Stromal cell of bone marrow (primary cell): ENCODE measurements at regions not wholly inside any gene's neighbourhood (a gene's known extent, or its start where the extent isn't known, plus 50 kb on each side); places are given as distances from the start of the nearest gene placed in this dataset.
"Not testable (repeated sequence)": the region's sequence is repeated elsewhere in the genome, so short reads cannot be mapped to it uniquely, and the experiment has no call there.

ENCODE experiments used
- DNase-seq: peaks from one replicate; pipeline ENCODE4 v3.0.0-alpha.2; 2012; ENCODE audit warnings: low read depth

DNA sequence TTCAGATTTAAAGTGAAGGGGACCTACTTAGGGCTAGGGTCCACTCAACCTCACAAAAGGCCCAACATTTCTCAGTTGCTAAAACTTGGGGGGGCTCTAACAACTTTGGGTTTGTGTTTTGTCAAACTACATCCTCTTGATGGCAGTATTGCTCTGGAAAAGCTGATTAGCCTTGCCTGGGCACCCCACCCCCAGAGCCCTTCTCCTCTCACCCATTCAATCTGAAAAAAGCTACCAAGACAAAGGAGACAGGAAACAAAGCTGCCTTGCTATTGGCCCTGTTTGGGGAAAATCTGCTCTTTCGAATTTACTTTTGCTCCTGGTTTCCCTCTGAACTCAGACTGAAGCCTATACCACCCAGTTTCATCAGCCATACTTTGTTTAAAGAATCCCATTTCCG is 195.2 kb upstream of the STK26 start:
- no peak for DNase-seq

DNA sequence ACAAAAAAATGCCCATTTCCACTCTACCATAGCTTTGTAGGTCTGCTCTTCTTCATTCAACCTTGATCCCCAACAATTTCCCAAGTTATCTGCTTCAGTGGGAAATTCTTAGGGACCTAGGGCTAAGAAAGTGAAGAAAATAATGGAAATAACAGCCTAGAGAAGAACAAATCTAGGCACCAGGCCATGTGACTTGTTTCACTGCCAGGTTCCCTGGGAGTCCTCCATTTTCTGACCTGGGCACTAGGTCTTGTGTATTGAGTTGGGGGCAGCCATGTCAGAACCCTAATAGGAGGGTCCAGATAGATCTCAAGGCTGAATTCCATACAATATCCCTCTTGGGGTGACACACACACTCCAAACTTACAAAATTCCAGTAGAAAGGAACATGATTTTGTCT is 194.6 kb upstream of the STK26 start:
- DNase-seq: no peak

DNA sequence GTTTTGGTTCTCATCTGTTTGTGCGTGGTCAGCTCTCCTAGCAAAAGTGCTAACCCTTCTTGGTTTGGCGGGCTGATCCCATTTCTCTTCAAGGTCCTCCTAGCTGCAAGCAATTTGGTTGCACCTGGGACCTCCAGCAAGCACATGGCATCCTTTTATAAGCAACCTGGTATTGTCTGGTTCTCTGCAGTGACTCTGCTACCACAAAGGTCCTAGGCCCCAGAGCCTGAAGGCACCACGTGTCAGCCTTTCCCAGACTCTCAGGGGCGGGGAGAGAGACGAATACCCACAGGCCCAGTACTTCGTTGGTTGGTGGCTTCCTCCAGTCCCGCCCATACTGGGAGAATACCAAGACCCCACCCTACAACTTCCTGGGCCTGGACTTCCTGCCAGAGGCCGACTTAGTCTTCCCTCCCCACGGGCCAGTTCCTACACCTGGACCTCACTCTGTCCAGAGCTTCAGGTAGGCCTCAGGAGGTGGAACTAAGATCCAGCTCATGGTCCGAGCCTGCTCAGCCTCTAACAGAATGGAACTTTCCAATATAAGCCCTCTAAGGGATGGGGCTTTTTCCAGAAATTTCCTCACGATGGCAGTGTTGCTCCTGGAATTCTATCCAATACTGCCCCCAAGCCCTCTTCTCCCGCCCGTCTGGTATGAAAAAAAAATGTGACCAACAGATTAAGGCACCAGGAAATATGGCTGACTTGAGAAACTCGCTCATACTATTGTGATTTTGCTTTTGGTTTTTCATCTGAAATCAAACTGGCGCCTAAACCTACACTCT is 192.5 kb upstream of the STK26 start:
- peak; percentile 63 for DNase-seq

GRCh38 chrX:131831185-131831520 is 191.9 kb upstream of the STK26 start:
- DNase-seq: no peak

GRCh38 chrX:131836161-131836560 is 186.9 kb upstream of the STK26 start:
- no peak for DNase-seq

GRCh38 chrX:131837325-131837724 is 185.8 kb upstream of the STK26 start:
- DNase-seq: no peak

- DNase-seq: no peak
Measured at GRCh38 chrX:131840799-131841495, 182.2 kb upstream of the STK26 start.

- peak; percentile 14 for DNase-seq
Measured at GRCh38 chrX:131841496-131842437, 181.3 kb upstream of the STK26 start.

DNA sequence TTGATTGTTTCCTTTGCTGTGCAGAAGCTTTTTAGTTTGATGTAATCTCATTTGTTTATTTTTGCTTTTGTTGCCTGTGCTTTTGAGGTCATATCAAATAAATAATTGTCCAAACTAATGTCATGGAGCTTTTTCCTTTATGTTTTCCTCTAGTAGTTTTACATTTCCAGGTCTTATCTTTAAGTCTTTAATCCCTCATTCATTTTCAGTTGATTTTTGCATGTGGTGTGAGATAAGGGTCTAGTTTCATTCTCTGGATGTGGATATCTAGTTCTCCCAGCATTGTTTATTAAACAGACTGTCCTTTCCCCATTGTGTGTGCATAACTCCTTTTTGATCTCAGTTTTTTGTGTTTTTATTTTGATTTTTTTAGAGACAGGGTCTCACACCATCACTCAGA is 179.1 kb upstream of the STK26 start:
- no peak for DNase-seq

GRCh38 chrX:131845201-131845600 is 177.9 kb upstream of the STK26 start:
- no peak for DNase-seq

DNA sequence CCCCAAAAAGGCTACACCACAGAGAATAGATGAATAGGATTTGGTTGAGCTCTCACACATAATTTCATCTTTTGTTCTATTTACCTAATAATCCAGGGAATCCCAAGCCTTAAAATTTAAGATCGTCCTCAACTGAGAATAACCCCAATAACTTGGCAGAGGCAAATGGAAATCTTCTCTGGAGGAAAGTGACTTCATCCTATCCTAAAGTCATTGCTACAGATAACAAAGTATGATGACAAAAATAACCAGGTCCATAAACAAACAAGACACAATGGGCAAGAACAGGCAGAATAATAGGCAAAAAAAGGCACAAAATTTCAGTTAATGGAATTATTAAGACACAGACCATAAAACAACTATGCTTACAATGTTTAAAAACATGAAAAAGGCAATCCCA is 177.3 kb upstream of the STK26 start:
- DNase-seq: no peak

DNA sequence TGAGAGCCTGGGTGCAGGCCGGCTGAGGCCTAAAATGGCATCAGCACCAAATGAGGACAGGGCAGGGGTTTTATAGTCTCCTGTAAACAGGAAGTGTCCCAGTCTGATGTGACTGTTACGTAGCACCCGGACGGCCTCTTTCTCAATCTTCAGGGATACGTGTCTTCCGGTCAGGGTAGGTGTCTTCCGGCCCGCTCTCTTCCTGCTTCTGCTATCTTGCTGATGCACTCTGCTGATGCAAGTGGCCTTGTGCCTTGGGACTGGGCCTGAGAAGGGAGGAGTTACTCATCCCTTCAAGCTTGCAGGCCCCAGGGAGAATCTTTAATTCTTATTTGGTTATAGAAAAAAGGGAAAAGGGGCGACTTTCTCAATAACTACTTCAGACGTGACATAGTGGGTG is 172.1 kb upstream of the STK26 start:
- DNase-seq: not testable (repeated sequence)

DNA sequence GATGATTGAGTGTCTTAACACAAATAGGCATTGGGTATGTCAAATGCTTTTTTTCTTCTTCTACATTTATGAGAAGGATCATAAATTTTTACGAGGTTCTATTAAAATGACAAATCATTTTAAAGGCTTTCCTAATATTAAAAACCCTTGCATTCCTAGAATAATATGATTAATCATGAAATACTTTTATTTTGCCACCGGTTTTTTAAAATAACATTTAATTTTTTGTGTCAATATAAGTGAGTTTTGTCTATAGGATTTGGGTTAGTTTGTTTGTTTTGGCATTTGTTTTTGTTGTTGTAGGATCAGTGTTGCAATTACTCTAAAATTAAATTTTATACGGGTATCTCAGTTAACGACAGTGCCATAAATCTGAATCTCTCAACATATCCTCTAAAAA is 169.7 kb upstream of the STK26 start:
- no peak for DNase-seq

GRCh38 chrX:131854581-131854980 is 168.5 kb upstream of the STK26 start:
- DNase-seq: peak; percentile 17

GRCh38 chrX:131861088-131861787 is 161.9 kb upstream of the STK26 start:
- no peak for DNase-seq

GRCh38 chrX:131862321-131862720 is 160.8 kb upstream of the STK26 start:
- no peak for DNase-seq

- no peak for DNase-seq
Measured at GRCh38 chrX:131869182-131869581, 153.9 kb upstream of the STK26 start.

GRCh38 chrX:131874300-131874699 is 148.8 kb upstream of the STK26 start:
- DNase-seq: no peak

DNA sequence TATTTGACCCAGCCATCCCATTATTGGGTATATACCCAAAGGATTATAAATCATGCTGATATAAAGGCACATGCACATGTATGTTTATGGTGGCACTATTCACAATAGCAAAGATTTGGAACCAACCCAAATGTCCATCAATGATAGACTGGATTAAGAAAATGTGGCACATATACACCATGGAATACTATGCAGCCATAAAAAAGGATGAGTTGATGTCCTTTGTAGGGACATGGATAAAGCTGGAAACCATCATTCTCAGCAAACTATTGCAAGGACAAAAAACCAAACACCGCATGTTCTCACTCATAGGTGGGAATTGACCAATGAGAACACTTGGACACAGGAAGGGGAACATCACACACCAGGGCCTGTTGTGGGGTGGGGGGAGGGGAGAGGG is 147.3 kb upstream of the STK26 start:
- DNase-seq: not testable (repeated sequence)

GRCh38 chrX:131881194-131881593 is 141.9 kb upstream of the STK26 start:
- DNase-seq: no peak

DNA sequence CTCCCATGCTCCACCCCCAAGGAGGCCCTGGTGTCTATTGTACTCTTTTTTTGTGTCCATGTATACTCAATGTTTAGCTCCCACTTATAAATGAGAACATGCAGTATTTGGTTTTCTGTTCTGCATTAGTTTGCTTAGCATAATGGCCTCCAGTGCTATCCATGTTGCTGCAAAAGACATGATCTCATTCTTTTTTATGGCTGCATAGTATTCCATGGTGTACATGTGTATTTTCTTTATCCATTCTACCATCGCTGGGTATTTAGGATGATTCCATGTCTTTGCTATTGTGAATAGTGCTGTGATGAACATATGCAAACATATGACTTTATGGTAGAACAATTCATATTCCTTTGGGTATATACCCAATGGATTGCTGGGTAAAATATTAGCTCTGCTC is 138.1 kb upstream of the STK26 start:
- not testable (repeated sequence) for DNase-seq

DNA sequence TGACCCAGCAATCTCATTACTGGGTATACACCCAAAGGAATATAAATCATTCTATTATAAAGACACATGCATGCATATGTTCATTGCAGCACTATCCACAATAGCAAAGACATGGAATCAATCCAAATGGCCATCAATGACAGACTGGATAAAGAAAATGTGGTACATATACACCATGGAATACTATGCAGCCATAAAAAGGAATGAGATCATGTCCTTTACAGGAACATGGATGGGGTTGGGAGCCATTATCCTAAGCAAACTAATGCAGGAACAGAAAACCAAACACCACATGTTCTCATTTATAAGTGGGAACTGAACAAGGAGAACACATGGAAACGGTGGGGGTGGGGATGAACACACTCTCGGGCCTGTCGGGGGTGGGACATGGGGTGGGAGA is 129.2 kb upstream of the STK26 start:
- not testable (repeated sequence) for DNase-seq
